NB4 (cell line): ENCODE measurements at regions not wholly inside any gene's neighbourhood (a gene's known extent, or its start where the extent isn't known, plus 50 kb on each side); places are given as distances from the start of the nearest gene placed in this dataset.

Source experiments
- MYC ChIP-seq: IDR thresholded peaks from 2 replicates; pipeline ENCODE4 v1.6.1; 2011; ENCODE audit warnings: low read depth, low read length
- TF ChIP-seq, protein P1 (sequence below): IDR thresholded peaks from one replicate; pipeline ENCODE4 v1.5.1; 2012; ENCODE audit warnings: low read depth, low read length

GRCh38 chr4:66658809-66659208 lies 886.5 kb downstream of the CENPC start:
- TF ChIP-seq, protein P1, sequence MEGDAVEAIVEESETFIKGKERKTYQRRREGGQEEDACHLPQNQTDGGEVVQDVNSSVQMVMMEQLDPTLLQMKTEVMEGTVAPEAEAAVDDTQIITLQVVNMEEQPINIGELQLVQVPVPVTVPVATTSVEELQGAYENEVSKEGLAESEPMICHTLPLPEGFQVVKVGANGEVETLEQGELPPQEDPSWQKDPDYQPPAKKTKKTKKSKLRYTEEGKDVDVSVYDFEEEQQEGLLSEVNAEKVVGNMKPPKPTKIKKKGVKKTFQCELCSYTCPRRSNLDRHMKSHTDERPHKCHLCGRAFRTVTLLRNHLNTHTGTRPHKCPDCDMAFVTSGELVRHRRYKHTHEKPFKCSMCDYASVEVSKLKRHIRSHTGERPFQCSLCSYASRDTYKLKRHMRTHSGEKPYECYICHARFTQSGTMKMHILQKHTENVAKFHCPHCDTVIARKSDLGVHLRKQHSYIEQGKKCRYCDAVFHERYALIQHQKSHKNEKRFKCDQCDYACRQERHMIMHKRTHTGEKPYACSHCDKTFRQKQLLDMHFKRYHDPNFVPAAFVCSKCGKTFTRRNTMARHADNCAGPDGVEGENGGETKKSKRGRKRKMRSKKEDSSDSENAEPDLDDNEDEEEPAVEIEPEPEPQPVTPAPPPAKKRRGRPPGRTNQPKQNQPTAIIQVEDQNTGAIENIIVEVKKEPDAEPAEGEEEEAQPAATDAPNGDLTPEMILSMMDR = no peak
- TF ChIP-seq MYC = no peak
